ENCODE measurements at regions not wholly inside any gene's neighbourhood (a gene's known extent, or its start where the extent isn't known, plus 50 kb on each side); places are given as distances from the start of the nearest gene placed in this dataset.

GRCh38 chr3:68287101-68287500, 632.7 kb upstream of the SUCLG2 start:
- Histone ChIP-seq H3K4me3 (replicated peaks; ENCODE audit: insufficient read depth, low read length) (no peak overlapping the region), H3K27me3 (ENCODE audit: insufficient read depth, poor library complexity, severe bottlenecking) (no peaks in the 10 kb centered on the region), H3K27ac (replicated peaks) (no peak overlapping the region)
- DNase-seq (ENCODE audit: low read depth in 1 of 2, low spot score in 1 of 2): no peak
- TF ChIP-seq, protein P1, sequence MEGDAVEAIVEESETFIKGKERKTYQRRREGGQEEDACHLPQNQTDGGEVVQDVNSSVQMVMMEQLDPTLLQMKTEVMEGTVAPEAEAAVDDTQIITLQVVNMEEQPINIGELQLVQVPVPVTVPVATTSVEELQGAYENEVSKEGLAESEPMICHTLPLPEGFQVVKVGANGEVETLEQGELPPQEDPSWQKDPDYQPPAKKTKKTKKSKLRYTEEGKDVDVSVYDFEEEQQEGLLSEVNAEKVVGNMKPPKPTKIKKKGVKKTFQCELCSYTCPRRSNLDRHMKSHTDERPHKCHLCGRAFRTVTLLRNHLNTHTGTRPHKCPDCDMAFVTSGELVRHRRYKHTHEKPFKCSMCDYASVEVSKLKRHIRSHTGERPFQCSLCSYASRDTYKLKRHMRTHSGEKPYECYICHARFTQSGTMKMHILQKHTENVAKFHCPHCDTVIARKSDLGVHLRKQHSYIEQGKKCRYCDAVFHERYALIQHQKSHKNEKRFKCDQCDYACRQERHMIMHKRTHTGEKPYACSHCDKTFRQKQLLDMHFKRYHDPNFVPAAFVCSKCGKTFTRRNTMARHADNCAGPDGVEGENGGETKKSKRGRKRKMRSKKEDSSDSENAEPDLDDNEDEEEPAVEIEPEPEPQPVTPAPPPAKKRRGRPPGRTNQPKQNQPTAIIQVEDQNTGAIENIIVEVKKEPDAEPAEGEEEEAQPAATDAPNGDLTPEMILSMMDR (IDR thresholded peaks at IDR 0.05; ENCODE audit: insufficient read depth, low read length): no peak
- TF ChIP-seq SPI1 (IDR thresholded peaks at IDR 0.05; ENCODE audit: borderline replicate concordance, low read depth): no peak
- TF ChIP-seq POLR2AphosphoS5 (IDR thresholded peaks at IDR 0.05; ENCODE audit: low read depth): no peak
- TF ChIP-seq, protein P2, sequence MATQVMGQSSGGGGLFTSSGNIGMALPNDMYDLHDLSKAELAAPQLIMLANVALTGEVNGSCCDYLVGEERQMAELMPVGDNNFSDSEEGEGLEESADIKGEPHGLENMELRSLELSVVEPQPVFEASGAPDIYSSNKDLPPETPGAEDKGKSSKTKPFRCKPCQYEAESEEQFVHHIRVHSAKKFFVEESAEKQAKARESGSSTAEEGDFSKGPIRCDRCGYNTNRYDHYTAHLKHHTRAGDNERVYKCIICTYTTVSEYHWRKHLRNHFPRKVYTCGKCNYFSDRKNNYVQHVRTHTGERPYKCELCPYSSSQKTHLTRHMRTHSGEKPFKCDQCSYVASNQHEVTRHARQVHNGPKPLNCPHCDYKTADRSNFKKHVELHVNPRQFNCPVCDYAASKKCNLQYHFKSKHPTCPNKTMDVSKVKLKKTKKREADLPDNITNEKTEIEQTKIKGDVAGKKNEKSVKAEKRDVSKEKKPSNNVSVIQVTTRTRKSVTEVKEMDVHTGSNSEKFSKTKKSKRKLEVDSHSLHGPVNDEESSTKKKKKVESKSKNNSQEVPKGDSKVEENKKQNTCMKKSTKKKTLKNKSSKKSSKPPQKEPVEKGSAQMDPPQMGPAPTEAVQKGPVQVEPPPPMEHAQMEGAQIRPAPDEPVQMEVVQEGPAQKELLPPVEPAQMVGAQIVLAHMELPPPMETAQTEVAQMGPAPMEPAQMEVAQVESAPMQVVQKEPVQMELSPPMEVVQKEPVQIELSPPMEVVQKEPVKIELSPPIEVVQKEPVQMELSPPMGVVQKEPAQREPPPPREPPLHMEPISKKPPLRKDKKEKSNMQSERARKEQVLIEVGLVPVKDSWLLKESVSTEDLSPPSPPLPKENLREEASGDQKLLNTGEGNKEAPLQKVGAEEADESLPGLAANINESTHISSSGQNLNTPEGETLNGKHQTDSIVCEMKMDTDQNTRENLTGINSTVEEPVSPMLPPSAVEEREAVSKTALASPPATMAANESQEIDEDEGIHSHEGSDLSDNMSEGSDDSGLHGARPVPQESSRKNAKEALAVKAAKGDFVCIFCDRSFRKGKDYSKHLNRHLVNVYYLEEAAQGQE (IDR thresholded peaks at IDR 0.05; ENCODE audit: insufficient replicate concordance, low read depth): no peak
- TF ChIP-seq GABPA (IDR thresholded peaks at IDR 0.05; ENCODE audit: low read depth): no peak

GRCh38 chr3:68274286-68274685, 619.9 kb upstream of the SUCLG2 start:
- no peak overlapping the region for H3K4me3 ChIP-seq (replicated peaks; ENCODE audit: insufficient read depth, low read length)
- no peak for TF ChIP-seq POLR2AphosphoS5 (IDR thresholded peaks at IDR 0.05; ENCODE audit: low read depth)
- TF ChIP-seq, protein P2 (IDR thresholded peaks at IDR 0.05; ENCODE audit: insufficient replicate concordance, low read depth): no peak
- no peak for TF ChIP-seq SPI1 (IDR thresholded peaks at IDR 0.05; ENCODE audit: borderline replicate concordance, low read depth)
- no peak for TF ChIP-seq GABPA (IDR thresholded peaks at IDR 0.05; ENCODE audit: low read depth)
- TF ChIP-seq, protein P1 (IDR thresholded peaks at IDR 0.05; ENCODE audit: insufficient read depth, low read length): no peak
- no peak for DNase-seq (ENCODE audit: low read depth in 1 of 2, low spot score in 1 of 2)
- H3K27me3 ChIP-seq (ENCODE audit: insufficient read depth, poor library complexity, severe bottlenecking): no peaks in the 10 kb centered on the region
- no peak overlapping the region for H3K27ac ChIP-seq (replicated peaks)

DNA sequence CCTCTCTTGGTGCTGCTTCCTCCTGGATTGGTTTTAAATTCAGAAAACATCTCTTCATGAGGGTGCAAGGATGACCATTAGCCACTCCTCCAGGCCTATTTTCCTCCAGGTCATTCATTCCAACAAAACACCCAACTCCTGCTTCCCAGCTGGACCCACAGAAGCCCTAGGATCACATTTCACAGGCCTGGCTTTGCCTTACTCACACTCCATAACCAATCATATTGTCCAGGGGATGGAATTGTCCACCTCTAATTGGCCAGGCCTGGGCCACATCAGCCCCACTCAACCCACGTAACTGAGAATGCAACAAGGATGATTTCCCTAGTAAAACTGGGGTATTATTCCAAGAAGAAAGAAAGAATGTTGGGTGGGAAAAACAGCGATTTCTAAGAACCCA, 616.7 kb upstream of the SUCLG2 start:
- H3K4me3 ChIP-seq (replicated peaks; ENCODE audit: insufficient read depth, low read length): no peak overlapping the region
- H3K27me3 ChIP-seq (ENCODE audit: insufficient read depth, poor library complexity, severe bottlenecking): no peaks in the 10 kb centered on the region
- DNase-seq (ENCODE audit: low read depth in 1 of 2, low spot score in 1 of 2): no peak
- no peak for TF ChIP-seq POLR2AphosphoS5 (IDR thresholded peaks at IDR 0.05; ENCODE audit: low read depth)
- TF ChIP-seq, protein P2 (IDR thresholded peaks at IDR 0.05; ENCODE audit: insufficient replicate concordance, low read depth): no peak
- no peak for TF ChIP-seq GABPA (IDR thresholded peaks at IDR 0.05; ENCODE audit: low read depth)
- TF ChIP-seq SPI1 (IDR thresholded peaks at IDR 0.05; ENCODE audit: borderline replicate concordance, low read depth): no peak
- H3K27ac ChIP-seq (replicated peaks): no peak overlapping the region
